HAP-1 (cell line): ENCODE measurements at regions not wholly inside any gene's neighbourhood (a gene's known extent, or its start where the extent isn't known, plus 50 kb on each side); places are given as distances from the start of the nearest gene placed in this dataset.

Experiments used
- DNase-seq, 2 experiments: peaks; one replicate each; pipeline ENCODE4 v3.0.0-alpha.2; 2016 to 2020; ENCODE audit warnings: low spot score in 2 of 2
- H3K27me3 ChIP-seq: fragments of 250-450 bp; sonication (Bioruptor Pico); 2 replicates; pipeline ENCODE4 v1.5.1; 2020; ENCODE audit warnings: low read depth, mild to moderate bottlenecking, moderate library complexity
- H3K36me3 ChIP-seq: fragments of 250-450 bp; sonication (Bioruptor Pico); replicated peaks from 2 replicates; pipeline ENCODE4 v1.5.1; 2020; ENCODE audit warnings: mild to moderate bottlenecking
- H3K4me1 ChIP-seq: fragments of 250-450 bp; sonication (Bioruptor Pico); 2 replicates; pipeline ENCODE4 v1.5.1; 2020; ENCODE audit warnings: mild to moderate bottlenecking
- H3K4me3 ChIP-seq: fragments of 250-450 bp; sonication (Bioruptor Pico); 2 replicates; pipeline ENCODE4 v1.5.1; 2020; ENCODE audit warnings: mild to moderate bottlenecking, moderate library complexity
- H3K9me3 ChIP-seq: fragments of 250-450 bp; sonication (Bioruptor Pico); 2 replicates; pipeline ENCODE4 v1.5.1; 2020; ENCODE audit warnings: mild to moderate bottlenecking, moderate library complexity
- in situ Hi-C: fragments of 300-500 bp; cut with MboI; formaldehyde crosslinking; loops from 3 replicates; pipeline ENCODE4 v1.14.3; 2020; ENCODE audit warnings: low sequenced_read_pairs, inconsistent platforms, mixed read lengths

DNA sequence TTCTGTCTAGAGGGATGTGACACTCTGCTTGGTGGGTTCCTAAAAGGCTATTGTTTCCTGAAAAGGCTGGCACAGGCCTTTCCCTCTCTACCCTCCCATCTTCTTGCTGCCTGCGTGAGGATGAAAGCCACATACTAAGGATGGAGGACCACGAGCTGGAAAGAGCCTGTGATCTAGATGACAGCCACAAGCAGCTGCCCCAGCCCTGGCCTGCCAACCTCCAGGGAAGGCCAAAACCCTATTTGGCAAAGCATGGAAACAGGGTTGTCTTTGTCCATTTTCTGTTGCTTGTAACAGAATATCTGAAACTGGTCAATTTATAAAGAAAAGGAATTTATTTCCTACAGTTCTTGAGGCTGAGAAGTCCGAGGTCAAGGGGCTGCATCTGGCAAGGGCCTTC is 144.5 kb downstream of the FBLN2 start:
- peaks cover 4% of the 10 kb centered on the region for H3K4me1 ChIP-seq
- H3K9me3 ChIP-seq: no peaks in the 10 kb centered on the region
- no peaks in the 10 kb centered on the region for H3K36me3 ChIP-seq
- DNase-seq: no peak
- no peak overlapping the region for H3K4me3 ChIP-seq
- peaks cover 27% of the 10 kb centered on the region for H3K27me3 ChIP-seq
- in situ Hi-C loops: no loop called here

DNA sequence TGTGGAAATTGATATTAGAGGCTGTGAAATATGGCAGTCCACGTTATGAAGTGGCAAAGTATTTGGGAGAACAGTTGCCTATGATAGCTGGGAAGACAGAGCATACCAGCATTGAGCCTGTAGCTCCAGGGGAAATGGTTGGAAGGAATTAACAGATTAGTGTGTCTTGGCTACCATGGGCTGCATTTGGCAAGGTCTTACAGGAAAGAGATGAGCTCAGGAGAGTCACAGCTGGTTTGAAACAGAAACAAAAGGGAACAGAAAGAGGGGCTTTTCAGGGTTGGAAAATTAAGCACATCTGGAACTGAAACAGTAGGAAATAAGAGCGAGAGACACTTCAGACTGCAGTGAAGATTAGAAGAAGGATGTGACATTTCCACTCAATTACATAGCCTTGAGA is 141.7 kb downstream of the FBLN2 start:
- no peak overlapping the region for H3K4me3 ChIP-seq
- no peak for DNase-seq
- H3K36me3 ChIP-seq: no peaks in the 10 kb centered on the region
- no peaks in the 10 kb centered on the region for H3K4me1 ChIP-seq
- in situ Hi-C loops: no loop called here
- H3K9me3 ChIP-seq: no peaks in the 10 kb centered on the region
- H3K27me3 ChIP-seq: peaks cover 35% of the 10 kb centered on the region

DNA sequence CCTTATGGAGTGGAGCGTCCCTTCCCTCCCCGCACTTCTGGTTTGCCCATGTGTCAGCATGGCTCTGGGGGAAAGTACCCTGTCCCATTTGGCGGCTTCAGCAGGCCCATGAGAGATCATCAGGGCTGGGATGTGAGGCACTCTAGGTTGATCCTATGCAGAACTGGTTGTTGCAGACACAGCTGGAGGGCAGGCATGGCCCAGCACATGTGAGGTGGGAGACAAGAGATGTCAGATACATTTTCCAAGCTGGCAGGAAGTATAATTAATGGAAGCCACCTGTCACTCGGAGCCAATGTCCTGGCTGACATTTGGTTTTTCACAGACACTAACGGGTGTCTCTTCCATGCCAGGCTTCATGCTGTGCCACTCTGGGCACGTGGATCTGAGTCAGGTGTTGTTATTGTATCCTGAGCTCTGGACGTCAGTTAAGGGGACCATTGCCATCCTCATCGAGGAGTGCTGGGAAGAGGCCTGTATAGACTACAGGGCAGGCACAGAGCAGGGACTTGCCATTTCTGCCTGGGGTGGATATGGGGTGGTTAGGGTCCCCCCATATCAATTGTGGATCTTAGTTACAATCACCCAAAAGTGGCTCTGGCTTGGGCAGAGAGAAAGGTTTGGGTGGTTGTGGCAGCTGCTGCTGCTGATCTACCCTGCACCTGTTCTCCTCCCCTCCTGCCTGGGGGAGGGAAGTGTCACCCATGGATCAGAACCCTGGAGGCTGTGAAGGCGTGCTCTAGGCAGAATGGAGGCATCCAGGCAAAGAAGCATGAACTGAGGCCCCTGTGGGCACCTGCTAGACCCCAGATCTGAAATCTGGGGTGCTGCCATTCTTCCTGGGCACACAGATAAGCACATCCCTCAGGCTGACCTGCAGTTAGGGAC is 140.7 kb downstream of the FBLN2 start:
- H3K4me1 ChIP-seq: no peaks in the 10 kb centered on the region
- peaks cover 35% of the 10 kb centered on the region for H3K27me3 ChIP-seq
- no peak for DNase-seq
- no peaks in the 10 kb centered on the region for H3K9me3 ChIP-seq
- in situ Hi-C loops: no loop called here
- H3K36me3 ChIP-seq: no peaks in the 10 kb centered on the region
- no peak overlapping the region for H3K4me3 ChIP-seq

GRCh38 chr3:13688824-13689223 is 139.9 kb downstream of the FBLN2 start:
- in situ Hi-C loops: no loop called here
- H3K36me3 ChIP-seq: no peaks in the 10 kb centered on the region
- peaks cover 35% of the 10 kb centered on the region for H3K27me3 ChIP-seq
- no peak for DNase-seq
- no peak overlapping the region for H3K4me3 ChIP-seq
- no peaks in the 10 kb centered on the region for H3K4me1 ChIP-seq
- no peaks in the 10 kb centered on the region for H3K9me3 ChIP-seq

GRCh38 chr3:13688034-13688433 is 139.1 kb downstream of the FBLN2 start:
- Histone ChIP-seq H3K4me3 (no peak overlapping the region), H3K27me3 (peaks cover 35% of the 10 kb centered on the region), H3K9me3 (no peaks in the 10 kb centered on the region), H3K36me3 (no peaks in the 10 kb centered on the region), H3K4me1 (no peaks in the 10 kb centered on the region)
- no peak for DNase-seq
- in situ Hi-C loops: no loop called here
